GM06990 (cell line): ENCODE measurements at regions not wholly inside any gene's neighbourhood (a gene's known extent, or its start where the extent isn't known, plus 50 kb on each side); places are given as distances from the start of the nearest gene placed in this dataset.

Experiments used
- DNase-seq: peaks from one replicate; pipeline ENCODE4 v3.0.0-alpha.2; 2011; ENCODE audit not compliant: insufficient read length; ENCODE audit errors: extremely low read depth
- H3K27me3 ChIP-seq: replicated peaks from 2 replicates; pipeline ENCODE4 v1.6.0; 2011; ENCODE audit warnings: low read length; ENCODE audit not compliant: control insufficient read depth, insufficient read depth
- H3K36me3 ChIP-seq: 2 replicates; pipeline ENCODE4 v1.5.1; 2011; ENCODE audit warnings: low read length; ENCODE audit not compliant: control insufficient read depth, insufficient read depth
- H3K4me3 ChIP-seq: replicated peaks from 2 replicates; pipeline ENCODE4 v1.5.1; 2011; ENCODE audit warnings: low read depth, mild to moderate bottlenecking, control low read depth, low read length
- CTCF ChIP-seq: IDR thresholded peaks from 2 replicates; pipeline ENCODE4 v1.5.1; 2011; ENCODE audit warnings: low read length, control low read depth, mild to moderate bottlenecking, inconsistent platforms; ENCODE audit not compliant: insufficient read depth, poor library complexity, severe bottlenecking

DNA sequence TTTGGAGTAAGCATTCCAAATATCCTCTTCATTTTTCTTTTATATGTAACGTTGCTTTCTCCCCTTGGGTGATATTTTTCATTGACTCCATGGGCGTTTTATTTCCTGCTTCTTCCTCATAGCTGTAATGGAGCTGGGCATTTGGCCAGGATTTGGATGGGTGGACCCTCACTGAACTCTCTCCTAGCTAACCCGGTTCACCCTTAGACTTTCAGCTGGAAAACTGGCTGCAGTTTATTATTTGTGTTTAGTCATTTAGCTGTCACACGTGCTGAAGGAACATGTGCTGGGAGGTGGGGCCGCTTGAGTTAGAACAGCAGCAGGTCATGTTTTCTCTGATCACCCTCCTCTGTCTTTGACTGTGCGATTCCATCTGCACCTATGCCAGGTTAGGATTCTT, 407.6 kb downstream of the ZIC1 start:
- TF ChIP-seq CTCF = no peak
- no peak for DNase-seq
- H3K36me3 ChIP-seq = no peaks in the 10 kb centered on the region
- H3K4me3 ChIP-seq = no peak overlapping the region
- no peaks in the 10 kb centered on the region for H3K27me3 ChIP-seq

DNA sequence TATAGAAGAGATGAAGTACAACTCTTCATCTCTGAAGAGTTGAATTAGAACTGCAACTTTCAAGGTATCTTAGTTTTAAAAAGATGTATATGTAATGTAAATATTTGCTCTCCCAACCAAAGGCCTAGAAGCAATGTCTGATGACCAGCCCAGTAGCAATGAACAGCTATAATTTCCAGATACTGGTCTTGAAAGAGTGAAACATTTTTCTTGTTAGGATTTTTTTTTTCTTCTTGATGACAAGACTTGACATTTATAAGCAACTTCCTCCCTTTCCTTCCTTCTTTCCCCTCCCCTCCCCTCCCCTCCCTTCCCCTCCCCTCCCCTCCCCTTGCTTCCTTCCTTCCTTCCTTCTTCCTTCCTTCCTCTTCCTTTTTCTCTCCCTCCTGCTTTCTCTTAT, 423.4 kb downstream of the ZIC1 start:
- H3K36me3 ChIP-seq = no peaks in the 10 kb centered on the region
- TF ChIP-seq CTCF = no peak
- no peaks in the 10 kb centered on the region for H3K27me3 ChIP-seq
- no peak for DNase-seq
- H3K4me3 ChIP-seq = no peak overlapping the region

DNA sequence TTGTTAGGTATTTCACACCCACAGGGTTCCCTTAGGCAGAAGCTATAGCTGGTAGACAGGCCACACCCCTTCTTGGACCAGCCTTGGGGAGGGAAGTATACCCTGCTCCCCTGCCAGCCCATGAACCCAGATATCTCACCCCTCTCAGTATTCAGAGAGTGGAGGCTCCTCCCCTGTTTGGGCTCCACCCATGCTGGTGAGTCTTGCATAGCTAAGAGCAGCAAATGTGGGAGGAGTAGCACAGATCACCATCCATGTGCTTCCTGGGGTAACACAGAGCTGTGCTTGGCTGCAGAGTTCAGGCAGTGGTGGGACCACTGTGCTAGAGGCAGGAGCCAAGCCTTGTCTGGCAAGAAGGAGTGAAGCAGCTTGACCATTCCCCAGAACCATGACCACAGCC, 427.2 kb downstream of the ZIC1 start:
- Histone ChIP-seq H3K4me3 (no peak overlapping the region), H3K36me3 (no peaks in the 10 kb centered on the region), H3K27me3 (no peaks in the 10 kb centered on the region)
- no peak for TF ChIP-seq CTCF
- no peak for DNase-seq

DNA sequence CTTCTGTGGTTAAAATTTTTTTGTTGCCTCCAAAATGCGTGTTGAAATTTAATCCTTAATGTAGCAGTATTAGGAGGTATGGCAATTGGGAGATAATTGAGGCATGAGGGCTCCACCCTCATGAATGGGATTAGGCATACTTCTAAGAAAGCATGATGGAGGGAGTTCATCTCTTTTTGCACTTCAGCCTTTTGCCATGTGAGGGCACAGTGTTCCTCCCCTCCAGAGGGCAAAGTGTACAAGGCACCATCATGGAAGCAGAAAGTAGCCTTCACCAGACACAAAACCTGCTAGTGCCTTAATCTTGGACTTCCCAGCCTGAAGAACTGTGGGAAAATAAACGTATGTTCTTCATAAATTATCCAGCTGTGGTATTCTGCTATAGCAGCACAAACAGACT, 429.5 kb downstream of the ZIC1 start:
- peak; percentile 36 for TF ChIP-seq CTCF
- Histone ChIP-seq H3K4me3 (no peak overlapping the region), H3K27me3 (no peaks in the 10 kb centered on the region), H3K36me3 (no peaks in the 10 kb centered on the region)
- DNase-seq = no peak

GRCh38 chr3:147843331-147843730, 434.2 kb downstream of the ZIC1 start:
- H3K36me3 ChIP-seq = no peaks in the 10 kb centered on the region
- no peak overlapping the region for H3K4me3 ChIP-seq
- DNase-seq = no peak
- no peaks in the 10 kb centered on the region for H3K27me3 ChIP-seq
- no peak for TF ChIP-seq CTCF

GRCh38 chr3:147846293-147846692, 437.1 kb downstream of the ZIC1 start:
- H3K27me3 ChIP-seq = no peaks in the 10 kb centered on the region
- no peak for TF ChIP-seq CTCF
- no peak for DNase-seq
- no peaks in the 10 kb centered on the region for H3K36me3 ChIP-seq
- H3K4me3 ChIP-seq = no peak overlapping the region
